SK-N-SH treated with all-trans-retinoic acid at 6 μM for 48 hours (cell line): ENCODE measurements at regions not wholly inside any gene's neighbourhood (a gene's known extent, or its start where the extent isn't known, plus 50 kb on each side); places are given as distances from the start of the nearest gene placed in this dataset.

Experiments used
- ATAC-seq: fragments of 200-7000 bp; cut with Tn5 transposase; 3 replicates; pipeline ENCODE4 v1.9.1; 2020; ENCODE audit warnings: mild to moderate bottlenecking, moderate library complexity
- ARNTL ChIP-seq: fragments of 450-650 bp; formaldehyde crosslinking; IDR thresholded peaks from 2 replicates; pipeline ENCODE4 v1.5.0; 2020; ENCODE audit warnings: low read depth, mild to moderate bottlenecking, moderate library complexity, borderline replicate concordance
- CSDC2 ChIP-seq: fragments of 250-450 bp; sonication (Bioruptor Pico); IDR thresholded peaks from 2 replicates; pipeline ENCODE4 v1.5.0; 2020; ENCODE audit warnings: mild to moderate bottlenecking, moderate library complexity
- ESRRG ChIP-seq: fragments of 250-450 bp; sonication (Bioruptor Pico); IDR thresholded peaks from 2 replicates; pipeline ENCODE4 v1.6.1; 2021; ENCODE audit warnings: mild to moderate bottlenecking
- GLIS3 ChIP-seq: fragments of 250-450 bp; sonication (Bioruptor Pico); IDR thresholded peaks from 2 replicates; pipeline ENCODE4 v1.5.0; 2020; ENCODE audit warnings: mild to moderate bottlenecking, moderate library complexity
- ISL1 ChIP-seq: fragments of 250-450 bp; sonication (Bioruptor Pico); IDR thresholded peaks from 2 replicates; pipeline ENCODE4 v2.1.2; 2022; ENCODE audit warnings: mild to moderate bottlenecking, moderate library complexity
- OSR1 ChIP-seq: fragments of 250-450 bp; sonication (Bioruptor Pico); IDR thresholded peaks from 2 replicates; pipeline ENCODE4 v1.8.0; 2022; ENCODE audit warnings: moderate library complexity, mild to moderate bottlenecking, inconsistent platforms
- PPARA ChIP-seq: fragments of 250-450 bp; sonication (Bioruptor Pico); IDR thresholded peaks from 2 replicates; pipeline ENCODE4 v1.5.0; 2020; ENCODE audit warnings: mild to moderate bottlenecking, borderline replicate concordance
- RARB ChIP-seq: fragments of 250-450 bp; sonication (Bioruptor Pico); IDR thresholded peaks from 2 replicates; pipeline ENCODE4 v1.8.0; 2021; ENCODE audit warnings: mild to moderate bottlenecking, moderate library complexity
- SNAI2 ChIP-seq: fragments of 250-450 bp; sonication (Bioruptor Pico); IDR thresholded peaks from 2 replicates; pipeline ENCODE4 v1.5.0; 2020; ENCODE audit warnings: mild to moderate bottlenecking, moderate library complexity
- TCF4 ChIP-seq: fragments of 250-450 bp; sonication (Bioruptor Pico); IDR thresholded peaks from 2 replicates; pipeline ENCODE4 v1.8.0; 2021; ENCODE audit warnings: mild to moderate bottlenecking, moderate library complexity, borderline replicate concordance
- TOX ChIP-seq: fragments of 250-450 bp; sonication (Bioruptor Pico); IDR thresholded peaks from 2 replicates; pipeline ENCODE4 v1.8.0; 2021; ENCODE audit warnings: mild to moderate bottlenecking, moderate library complexity, borderline replicate concordance
- ZC3H10 ChIP-seq: fragments of 250-450 bp; sonication (Bioruptor Pico); IDR thresholded peaks from 2 replicates; pipeline ENCODE4 v1.5.1; 2021; ENCODE audit warnings: mild to moderate bottlenecking, moderate library complexity
- ZFP3 ChIP-seq: fragments of 250-450 bp; sonication (Bioruptor Pico); IDR thresholded peaks from 2 replicates; pipeline ENCODE4 v1.5.0; 2020; ENCODE audit warnings: mild to moderate bottlenecking, moderate library complexity
- ZFP30 ChIP-seq: fragments of 450-650 bp; formaldehyde crosslinking; IDR thresholded peaks from 2 replicates; pipeline ENCODE4 v1.5.0; 2022; ENCODE audit warnings: mild to moderate bottlenecking, moderate library complexity
- ZNF8 ChIP-seq: fragments of 450-650 bp; formaldehyde crosslinking; IDR thresholded peaks from 2 replicates; pipeline ENCODE4 v1.5.0; 2020; ENCODE audit warnings: mild to moderate bottlenecking, moderate library complexity
- TF ChIP-seq, protein P1 (sequence below): fragments of 250-450 bp; sonication (Bioruptor Pico); IDR thresholded peaks from 2 replicates; pipeline ENCODE4 v1.5.1; 2021; ENCODE audit warnings: mild to moderate bottlenecking, moderate library complexity
- TF ChIP-seq, protein P2 (sequence below): fragments of 250-450 bp; sonication (Bioruptor Pico); IDR thresholded peaks from 2 replicates; pipeline ENCODE4 v1.8.0; 2020; ENCODE audit warnings: mild to moderate bottlenecking, moderate library complexity, borderline replicate concordance
- TF ChIP-seq, protein P3 (sequence below): fragments of 250-450 bp; sonication (Bioruptor Pico); IDR thresholded peaks from 2 replicates; pipeline ENCODE4 v1.5.1; 2020; ENCODE audit warnings: low read depth, mild to moderate bottlenecking, moderate library complexity
- TF ChIP-seq, protein P4 (sequence below): fragments of 250-450 bp; sonication (Bioruptor Pico); IDR thresholded peaks from 2 replicates; pipeline ENCODE4 v1.5.0; 2020; ENCODE audit warnings: mild to moderate bottlenecking, moderate library complexity

- ATAC-seq = no peak
- no peak for TF ChIP-seq TOX (CRISPR knock-in tag)
- no peak for TF ChIP-seq SNAI2
- TF ChIP-seq ZC3H10 (CRISPR knock-in tag) = no peak
- TF ChIP-seq, protein P1, sequence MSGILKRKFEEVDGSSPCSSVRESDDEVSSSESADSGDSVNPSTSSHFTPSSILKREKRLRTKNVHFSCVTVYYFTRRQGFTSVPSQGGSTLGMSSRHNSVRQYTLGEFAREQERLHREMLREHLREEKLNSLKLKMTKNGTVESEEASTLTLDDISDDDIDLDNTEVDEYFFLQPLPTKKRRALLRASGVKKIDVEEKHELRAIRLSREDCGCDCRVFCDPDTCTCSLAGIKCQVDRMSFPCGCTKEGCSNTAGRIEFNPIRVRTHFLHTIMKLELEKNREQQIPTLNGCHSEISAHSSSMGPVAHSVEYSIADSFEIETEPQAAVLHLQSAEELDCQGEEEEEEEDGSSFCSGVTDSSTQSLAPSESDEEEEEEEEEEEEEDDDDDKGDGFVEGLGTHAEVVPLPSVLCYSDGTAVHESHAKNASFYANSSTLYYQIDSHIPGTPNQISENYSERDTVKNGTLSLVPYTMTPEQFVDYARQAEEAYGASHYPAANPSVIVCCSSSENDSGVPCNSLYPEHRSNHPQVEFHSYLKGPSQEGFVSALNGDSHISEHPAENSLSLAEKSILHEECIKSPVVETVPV = no peak
- no peak for TF ChIP-seq ZFP30
- TF ChIP-seq, protein P2, sequence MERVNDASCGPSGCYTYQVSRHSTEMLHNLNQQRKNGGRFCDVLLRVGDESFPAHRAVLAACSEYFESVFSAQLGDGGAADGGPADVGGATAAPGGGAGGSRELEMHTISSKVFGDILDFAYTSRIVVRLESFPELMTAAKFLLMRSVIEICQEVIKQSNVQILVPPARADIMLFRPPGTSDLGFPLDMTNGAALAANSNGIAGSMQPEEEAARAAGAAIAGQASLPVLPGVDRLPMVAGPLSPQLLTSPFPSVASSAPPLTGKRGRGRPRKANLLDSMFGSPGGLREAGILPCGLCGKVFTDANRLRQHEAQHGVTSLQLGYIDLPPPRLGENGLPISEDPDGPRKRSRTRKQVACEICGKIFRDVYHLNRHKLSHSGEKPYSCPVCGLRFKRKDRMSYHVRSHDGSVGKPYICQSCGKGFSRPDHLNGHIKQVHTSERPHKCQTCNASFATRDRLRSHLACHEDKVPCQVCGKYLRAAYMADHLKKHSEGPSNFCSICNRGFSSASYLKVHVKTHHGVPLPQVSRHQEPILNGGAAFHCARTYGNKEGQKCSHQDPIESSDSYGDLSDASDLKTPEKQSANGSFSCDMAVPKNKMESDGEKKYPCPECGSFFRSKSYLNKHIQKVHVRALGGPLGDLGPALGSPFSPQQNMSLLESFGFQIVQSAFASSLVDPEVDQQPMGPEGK (CRISPR knock-in tag) = no peak
- TF ChIP-seq OSR1 (CRISPR knock-in tag) = no peak
- TF ChIP-seq ISL1 = no peak
- TF ChIP-seq ZNF8 = no peak
- TF ChIP-seq ESRRG (CRISPR knock-in tag) = no peak
- no peak for TF ChIP-seq ZFP3 (CRISPR knock-in tag)
- TF ChIP-seq, protein P3, sequence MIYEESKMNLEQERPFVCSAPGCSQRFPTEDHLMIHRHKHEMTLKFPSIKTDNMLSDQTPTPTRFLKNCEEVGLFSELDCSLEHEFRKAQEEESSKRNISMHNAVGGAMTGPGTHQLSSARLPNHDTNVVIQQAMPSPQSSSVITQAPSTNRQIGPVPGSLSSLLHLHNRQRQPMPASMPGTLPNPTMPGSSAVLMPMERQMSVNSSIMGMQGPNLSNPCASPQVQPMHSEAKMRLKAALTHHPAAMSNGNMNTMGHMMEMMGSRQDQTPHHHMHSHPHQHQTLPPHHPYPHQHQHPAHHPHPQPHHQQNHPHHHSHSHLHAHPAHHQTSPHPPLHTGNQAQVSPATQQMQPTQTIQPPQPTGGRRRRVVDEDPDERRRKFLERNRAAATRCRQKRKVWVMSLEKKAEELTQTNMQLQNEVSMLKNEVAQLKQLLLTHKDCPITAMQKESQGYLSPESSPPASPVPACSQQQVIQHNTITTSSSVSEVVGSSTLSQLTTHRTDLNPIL (CRISPR knock-in tag) = no peak
- TF ChIP-seq TCF4 = no peak
Measured at GRCh38 chr17:27944546-27945332, 51.6 kb upstream of the LYRM9 start.

GRCh38 chr17:27945333-27945616 is 52.1 kb upstream of the LYRM9 start:
- TF ChIP-seq ZNF8 = no peak
- TF ChIP-seq ESRRG (CRISPR knock-in tag) = no peak
- no peak for TF ChIP-seq ARNTL (CRISPR knock-in tag)
- no peak for TF ChIP-seq OSR1 (CRISPR knock-in tag)
- TF ChIP-seq TOX (CRISPR knock-in tag) = no peak
- TF ChIP-seq ZC3H10 (CRISPR knock-in tag) = no peak
- no peak for ATAC-seq

GRCh38 chr17:27945953-27946352 is 52.8 kb upstream of the LYRM9 start:
- no peak for ATAC-seq
- TF ChIP-seq ZFP30 (no peak), RARB (no peak), ZNF8 (no peak), TCF4 (no peak), CSDC2 (no peak), ZC3H10 (CRISPR knock-in tag) (no peak)
- TF ChIP-seq, protein P2 (CRISPR knock-in tag) = no peak
- TF ChIP-seq, all 23 proteins: peak for 0

DNA sequence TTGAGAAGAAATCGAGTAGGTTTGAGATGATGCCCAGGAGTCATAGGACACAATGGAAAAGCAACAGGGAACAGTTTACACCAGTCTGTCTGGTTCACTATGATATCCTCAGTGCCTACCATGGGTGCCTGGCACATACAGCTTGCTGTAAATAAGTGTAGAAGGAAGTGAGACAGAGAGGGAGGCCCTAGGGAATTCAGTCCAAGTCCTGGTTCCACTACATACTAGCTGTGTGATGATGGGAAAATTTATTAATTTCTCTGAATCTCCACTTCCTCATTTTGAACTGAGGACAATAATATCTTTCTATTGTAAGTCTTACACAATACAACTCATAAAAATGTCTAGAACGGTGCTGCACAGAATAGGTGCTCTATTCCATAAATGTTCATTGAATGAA is 53.3 kb upstream of the LYRM9 start:
- TF ChIP-seq GLIS3 (CRISPR knock-in tag) = no peak
- TF ChIP-seq ZC3H10 (CRISPR knock-in tag) = no peak
- TF ChIP-seq ESRRG (CRISPR knock-in tag) = no peak
- TF ChIP-seq PPARA (CRISPR knock-in tag) = no peak
- no peak for TF ChIP-seq RARB
- TF ChIP-seq, protein P4, sequence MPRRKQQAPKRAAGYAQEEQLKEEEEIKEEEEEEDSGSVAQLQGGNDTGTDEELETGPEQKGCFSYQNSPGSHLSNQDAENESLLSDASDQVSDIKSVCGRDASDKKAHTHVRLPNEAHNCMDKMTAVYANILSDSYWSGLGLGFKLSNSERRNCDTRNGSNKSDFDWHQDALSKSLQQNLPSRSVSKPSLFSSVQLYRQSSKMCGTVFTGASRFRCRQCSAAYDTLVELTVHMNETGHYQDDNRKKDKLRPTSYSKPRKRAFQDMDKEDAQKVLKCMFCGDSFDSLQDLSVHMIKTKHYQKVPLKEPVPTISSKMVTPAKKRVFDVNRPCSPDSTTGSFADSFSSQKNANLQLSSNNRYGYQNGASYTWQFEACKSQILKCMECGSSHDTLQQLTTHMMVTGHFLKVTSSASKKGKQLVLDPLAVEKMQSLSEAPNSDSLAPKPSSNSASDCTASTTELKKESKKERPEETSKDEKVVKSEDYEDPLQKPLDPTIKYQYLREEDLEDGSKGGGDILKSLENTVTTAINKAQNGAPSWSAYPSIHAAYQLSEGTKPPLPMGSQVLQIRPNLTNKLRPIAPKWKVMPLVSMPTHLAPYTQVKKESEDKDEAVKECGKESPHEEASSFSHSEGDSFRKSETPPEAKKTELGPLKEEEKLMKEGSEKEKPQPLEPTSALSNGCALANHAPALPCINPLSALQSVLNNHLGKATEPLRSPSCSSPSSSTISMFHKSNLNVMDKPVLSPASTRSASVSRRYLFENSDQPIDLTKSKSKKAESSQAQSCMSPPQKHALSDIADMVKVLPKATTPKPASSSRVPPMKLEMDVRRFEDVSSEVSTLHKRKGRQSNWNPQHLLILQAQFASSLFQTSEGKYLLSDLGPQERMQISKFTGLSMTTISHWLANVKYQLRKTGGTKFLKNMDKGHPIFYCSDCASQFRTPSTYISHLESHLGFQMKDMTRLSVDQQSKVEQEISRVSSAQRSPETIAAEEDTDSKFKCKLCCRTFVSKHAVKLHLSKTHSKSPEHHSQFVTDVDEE (CRISPR knock-in tag) = no peak
- TF ChIP-seq, all 23 proteins: peak for 0

More for the DNA sequence above, 53.3 kb upstream of the LYRM9 start:
- no peak for ATAC-seq
